Spleen (tissue), 7 donors: ENCODE measurements at regions not wholly inside any gene's neighbourhood (a gene's known extent, or its start where the extent isn't known, plus 50 kb on each side); places are given as distances from the start of the nearest gene placed in this dataset.

Experiments
- CTCF ChIP-seq, 11 experiments: fragments of 200-600 bp in 7 of 11; fragments of 450-650 bp in 4 of 11; sonication (generic) in 4 of 11; IDR thresholded peaks in 8 of 11; conservative IDR thresholded peaks in 3 of 11; 1 replicate in 7 of 11; 2 replicates in 4 of 11; pipeline versions ENCODE4 v1.4.0 to v1.8.0; 2016 to 2021; ENCODE audit warnings: antibody characterized with exemption in 11 of 11, inconsistent platforms in 4 of 11, mild to moderate bottlenecking in 1 of 11
- POLR2AphosphoS5 ChIP-seq, 3 donors: sonication (generic); formaldehyde crosslinking; IDR thresholded peaks; one replicate each; pipeline ENCODE4 v1.5.1; 2017; ENCODE audit warnings: antibody characterized with exemption in 3 of 3
- donor health status: DM: no; HTN: no; CAD: no; lungs with moderate emphysema.
- donor health status: DM: no; HTN: no; CAD: no.
- donor health status: DM: no; HTN: no; CAD: no.

- TF ChIP-seq CTCF (IDR thresholded peaks at IDR 0.05 in 8 of 11, conservative IDR thresholded peaks at IDR 0.05 in 3 of 11), result no peak
- TF ChIP-seq POLR2AphosphoS5 (IDR thresholded peaks at IDR 0.05), result no peak
These were observed 306.5 kb downstream of the KCTD12 start for GRCh38 chr13:76579701-76580100.
